ENCODE measurements at regions not wholly inside any gene's neighbourhood (a gene's known extent, or its start where the extent isn't known, plus 50 kb on each side); places are given as distances from the start of the nearest gene placed in this dataset.

GRCh38 chr9:29750062-29750461 lies 2176.8 kb upstream of the C9orf72 start:
- Mint-ChIP-seq H3K4me3 (no peak overlapping the region), H3K27ac (no peak overlapping the region), H3K27me3 (ENCODE audit: low read depth) (no peaks in the 10 kb centered on the region), H3K9me3 (no peaks in the 10 kb centered on the region), H3K4me1 (no peaks in the 10 kb centered on the region), H3K36me3 (ENCODE audit: insufficient read depth in 1 of 3, low read depth in 3 of 3) (no peaks in the 10 kb centered on the region)
- H3T11ph ChIP-seq (ENCODE audit: low read length): no peak overlapping the region
- H3K4me1 ChIP-seq (ENCODE audit: insufficient read depth, low read length): no peaks in the 10 kb centered on the region
- H2BK5ac ChIP-seq (ENCODE audit: insufficient read length, low read length): no peak overlapping the region
- TF ChIP-seq CTCF (conservative IDR thresholded peaks at IDR 0.05): no peak
- H3K18ac ChIP-seq (ENCODE audit: insufficient read length, low read depth, low read length): no peak overlapping the region
- no peak overlapping the region for H4K8ac ChIP-seq (replicated peaks; ENCODE audit: insufficient read length, low read depth, low read length)
- no peak overlapping the region for H3K4me2 ChIP-seq (ENCODE audit: insufficient read depth, insufficient read length, low read length)
- no peak overlapping the region for H3K4ac ChIP-seq (ENCODE audit: low read depth, low read length)
- no peaks in the 10 kb centered on the region for H3K79me1 ChIP-seq (ENCODE audit: insufficient read depth, low read depth, low read length, poor library complexity, severe bottlenecking)
- no peaks in the 10 kb centered on the region for H4K20me1 ChIP-seq (ENCODE audit: control insufficient read depth, insufficient read depth, insufficient read length)
- H3K23ac ChIP-seq (ENCODE audit: insufficient read length, low read depth, low read length): no peak overlapping the region
- DNase-seq: no peak
- no peak overlapping the region for H3K14ac ChIP-seq (ENCODE audit: insufficient read depth, low read length)
- no peak overlapping the region for H2BK120ac ChIP-seq (ENCODE audit: low read depth, low read length, poor library complexity, severe bottlenecking)
- no peak overlapping the region for H3K9ac ChIP-seq (ENCODE audit: extremely low read depth, insufficient read length, low read length)
- no peak overlapping the region for H2AFZ ChIP-seq (ENCODE audit: low read length)
- H2BK15ac ChIP-seq (ENCODE audit: low read depth, low read length): no peak overlapping the region
- H4K91ac ChIP-seq (ENCODE audit: insufficient read length, low read depth, low read length): no peak overlapping the region
- H2AK5ac ChIP-seq (ENCODE audit: insufficient read length, low read length): no peak overlapping the region
- no peak overlapping the region for H4K5ac ChIP-seq (ENCODE audit: insufficient read length, low read depth, low read length)
- H3K9me3 ChIP-seq (ENCODE audit: control insufficient read depth, low read depth, low read length): no peaks in the 10 kb centered on the region
- WGBS (ENCODE audit: extremely low coverage, insufficient read length, low lambda C conversion rate): no CpG with 5 or more reads among the region's 2 CpGs
- no peaks in the 10 kb centered on the region for H3K27me3 ChIP-seq (ENCODE audit: insufficient read depth, low read length)
- no peak overlapping the region for H3K27ac ChIP-seq (ENCODE audit: insufficient read length, low read depth, low read length)
- no peak overlapping the region for H2BK20ac ChIP-seq (ENCODE audit: low read depth, low read length, poor library complexity, severe bottlenecking)
- H3K23me2 ChIP-seq (ENCODE audit: insufficient read length, low read depth, low read length, poor library complexity, severe bottlenecking): no peaks in the 10 kb centered on the region
- no peaks in the 10 kb centered on the region for H3K79me2 ChIP-seq (ENCODE audit: insufficient read depth, low read length)
- no peak overlapping the region for H2BK12ac ChIP-seq (ENCODE audit: insufficient read length, low read depth, low read length)
- no peak overlapping the region for H3K56ac ChIP-seq (ENCODE audit: insufficient read length, low read depth, low read length)

Measured in H9 (cell line).